PC-3 (cell line): ENCODE measurements at regions not wholly inside any gene's neighbourhood (a gene's known extent, or its start where the extent isn't known, plus 50 kb on each side); places are given as distances from the start of the nearest gene placed in this dataset.

Experiments
- EZH2 ChIP-seq: fragments of 300-600 bp; sonication (generic); IDR thresholded peaks from one replicate; pipeline ENCODE4 v1.6.1; 2017; ENCODE audit warnings: antibody characterized with exemption, mild to moderate bottlenecking, low read length; ENCODE audit not compliant: unreplicated experiment
- EZH2phosphoT487 ChIP-seq: fragments of 300-600 bp; sonication (generic); IDR thresholded peaks from 2 replicates; pipeline ENCODE4 v1.6.1; 2018; ENCODE audit warnings: mild to moderate bottlenecking, antibody characterized with exemption, low read length, borderline replicate concordance
- TF ChIP-seq, protein P1 (sequence below): fragments of 300-600 bp; sonication (generic); conservative IDR thresholded peaks from 2 replicates; pipeline ENCODE4 v1.5.1; 2017; ENCODE audit warnings: antibody characterized with exemption, low read depth, mild to moderate bottlenecking, low read length

DNA sequence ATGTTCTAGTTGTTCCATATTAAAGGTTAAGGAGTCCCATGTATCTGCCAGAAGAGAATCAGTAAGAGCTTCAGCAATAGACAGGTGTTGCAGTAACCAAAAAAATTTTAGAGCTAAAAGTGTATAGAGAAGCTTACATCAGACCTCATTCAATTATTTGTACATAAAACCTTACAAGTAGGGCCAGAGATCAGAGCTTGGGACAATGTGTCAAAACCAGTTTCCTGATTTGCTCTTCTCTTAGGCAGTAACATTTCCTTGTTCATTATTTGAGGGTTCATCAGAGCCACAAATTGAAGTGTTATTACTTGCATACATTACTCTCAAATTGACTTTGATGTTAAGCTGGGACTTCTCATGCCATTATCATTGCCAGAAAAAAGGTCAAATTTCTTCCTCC lies 55.5 kb upstream of the ATXN7L3B start:
- TF ChIP-seq, protein P1, sequence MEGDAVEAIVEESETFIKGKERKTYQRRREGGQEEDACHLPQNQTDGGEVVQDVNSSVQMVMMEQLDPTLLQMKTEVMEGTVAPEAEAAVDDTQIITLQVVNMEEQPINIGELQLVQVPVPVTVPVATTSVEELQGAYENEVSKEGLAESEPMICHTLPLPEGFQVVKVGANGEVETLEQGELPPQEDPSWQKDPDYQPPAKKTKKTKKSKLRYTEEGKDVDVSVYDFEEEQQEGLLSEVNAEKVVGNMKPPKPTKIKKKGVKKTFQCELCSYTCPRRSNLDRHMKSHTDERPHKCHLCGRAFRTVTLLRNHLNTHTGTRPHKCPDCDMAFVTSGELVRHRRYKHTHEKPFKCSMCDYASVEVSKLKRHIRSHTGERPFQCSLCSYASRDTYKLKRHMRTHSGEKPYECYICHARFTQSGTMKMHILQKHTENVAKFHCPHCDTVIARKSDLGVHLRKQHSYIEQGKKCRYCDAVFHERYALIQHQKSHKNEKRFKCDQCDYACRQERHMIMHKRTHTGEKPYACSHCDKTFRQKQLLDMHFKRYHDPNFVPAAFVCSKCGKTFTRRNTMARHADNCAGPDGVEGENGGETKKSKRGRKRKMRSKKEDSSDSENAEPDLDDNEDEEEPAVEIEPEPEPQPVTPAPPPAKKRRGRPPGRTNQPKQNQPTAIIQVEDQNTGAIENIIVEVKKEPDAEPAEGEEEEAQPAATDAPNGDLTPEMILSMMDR = no peak
- no peak for TF ChIP-seq EZH2
- TF ChIP-seq EZH2phosphoT487 = no peak
